Mesenchymal stem cell (in vitro differentiated cells and primary cell): ENCODE measurements at regions not wholly inside any gene's neighbourhood (a gene's known extent, or its start where the extent isn't known, plus 50 kb on each side); places are given as distances from the start of the nearest gene placed in this dataset.

Experiments
- DNase-seq: peaks from one replicate; pipeline ENCODE4 v3.0.0-alpha.2; 2013
- H2AFZ ChIP-seq: one replicate; pipeline ENCODE4 v1.6.1; 2013; ENCODE audit warnings: low read depth, mild to moderate bottlenecking, control low read depth, inconsistent platforms, low read length, moderate library complexity
- H2AK5ac ChIP-seq: 2 replicates; pipeline ENCODE4 v1.6.1; 2013; ENCODE audit warnings: low read length, moderate library complexity, mild to moderate bottlenecking, inconsistent platforms; ENCODE audit not compliant: severe bottlenecking
- H2BK120ac ChIP-seq: one replicate; pipeline ENCODE4 v1.6.1; 2013; ENCODE audit warnings: low read depth, mild to moderate bottlenecking, inconsistent platforms, low read length, moderate library complexity
- H2BK12ac ChIP-seq, 2 experiments: one replicate each; pipeline ENCODE4 v1.6.1; 2013; ENCODE audit warnings: inconsistent platforms in 2 of 2, low read length in 2 of 2, mild to moderate bottlenecking in 2 of 2, moderate library complexity in 2 of 2, control low read depth in 1 of 2
- H2BK15ac ChIP-seq: one replicate; pipeline ENCODE4 v1.6.1; 2013; ENCODE audit warnings: mild to moderate bottlenecking, low read depth, inconsistent platforms; ENCODE audit not compliant: poor library complexity, severe bottlenecking
- H2BK5ac ChIP-seq: 2 replicates; pipeline ENCODE4 v1.6.1; 2013; ENCODE audit warnings: low read depth, mild to moderate bottlenecking, low read length, control low read depth, inconsistent platforms; ENCODE audit not compliant: poor library complexity, severe bottlenecking
- H3K14ac ChIP-seq, 2 experiments: one replicate each; pipeline ENCODE4 v1.6.1; 2013; ENCODE audit warnings: inconsistent platforms in 2 of 2, low read length in 2 of 2, control low read depth in 1 of 2, mild to moderate bottlenecking in 1 of 2, moderate library complexity in 1 of 2
- H3K18ac ChIP-seq, 2 experiments: one replicate each; pipeline ENCODE4 v1.6.1; 2013; ENCODE audit warnings: inconsistent platforms in 2 of 2, low read length in 2 of 2, control low read depth in 1 of 2, low read depth in 1 of 2, mild to moderate bottlenecking in 1 of 2
- H3K23ac ChIP-seq, 2 experiments: one replicate each; pipeline ENCODE4 v1.6.1; 2013; ENCODE audit warnings: inconsistent platforms in 2 of 2, low read length in 2 of 2, mild to moderate bottlenecking in 2 of 2, moderate library complexity in 2 of 2, control low read depth in 1 of 2
- H3K27ac ChIP-seq: 2 replicates; pipeline ENCODE4 v1.5.1; 2013; ENCODE audit warnings: mild to moderate bottlenecking, moderate library complexity, low read length, control low read depth, inconsistent platforms; ENCODE audit not compliant: poor library complexity, severe bottlenecking
- H3K27me3 ChIP-seq, 2 experiments: 2 replicates each; pipeline versions ENCODE4 v1.6.1 to v1.7.0; 2013; ENCODE audit warnings: low read length in 2 of 2, mild to moderate bottlenecking in 2 of 2, moderate library complexity in 2 of 2, control low read depth in 1 of 2, inconsistent platforms in 1 of 2; ENCODE audit not compliant: control insufficient read depth in 1 of 2, insufficient read depth in 1 of 2
- H3K36me3 ChIP-seq, 2 experiments: 2 replicates each; pipeline versions ENCODE4 v1.6.1 to v1.7.0; 2013; ENCODE audit warnings: low read length in 2 of 2, control low read depth in 1 of 2, inconsistent platforms in 1 of 2, low read depth in 1 of 2, mild to moderate bottlenecking in 1 of 2; ENCODE audit not compliant: insufficient read depth in 2 of 2, control insufficient read depth in 1 of 2
- H3K4ac ChIP-seq, 2 experiments: one replicate each; pipeline ENCODE4 v1.6.1; 2013; ENCODE audit warnings: inconsistent platforms in 2 of 2, low read length in 2 of 2, mild to moderate bottlenecking in 2 of 2, moderate library complexity in 2 of 2, control low read depth in 1 of 2, low read depth in 1 of 2
- H3K4me1 ChIP-seq: 2 replicates; pipeline ENCODE4 v1.6.1; 2013; ENCODE audit warnings: low read depth, low read length, control low read depth; ENCODE audit not compliant: control insufficient read depth, insufficient read depth
- H3K4me2 ChIP-seq: 2 replicates; pipeline ENCODE4 v1.6.1; 2013; ENCODE audit warnings: low read length, mild to moderate bottlenecking, inconsistent platforms; ENCODE audit not compliant: poor library complexity, severe bottlenecking
- H3K4me3 ChIP-seq, 2 experiments: 2 replicates each; pipeline versions ENCODE4 v1.5.1 to v1.7.0; 2013; ENCODE audit warnings: low read length in 2 of 2, mild to moderate bottlenecking in 2 of 2, control low read depth in 1 of 2, low read depth in 1 of 2; ENCODE audit not compliant: insufficient read depth in 1 of 2
- H3K79me1 ChIP-seq: replicated peaks from 2 replicates; pipeline ENCODE4 v1.6.1; 2013; ENCODE audit warnings: mild to moderate bottlenecking, control low read depth, low read length, inconsistent platforms; ENCODE audit not compliant: poor library complexity, severe bottlenecking
- H3K9ac ChIP-seq: 2 replicates; pipeline ENCODE4 v1.7.0; 2013; ENCODE audit warnings: mild to moderate bottlenecking, low read length, moderate library complexity
- H3K9me3 ChIP-seq: 2 replicates; pipeline ENCODE4 v1.7.0; 2013; ENCODE audit warnings: mild to moderate bottlenecking, low read length; ENCODE audit not compliant: control insufficient read depth
- H4K8ac ChIP-seq: one replicate; pipeline ENCODE4 v1.6.1; 2013; ENCODE audit warnings: inconsistent platforms, mild to moderate bottlenecking, low read length, moderate library complexity
- H4K91ac ChIP-seq: one replicate; pipeline ENCODE4 v1.6.1; 2013; ENCODE audit warnings: mild to moderate bottlenecking, low read length, inconsistent platforms
- WGBS: methylation state at CpG from one replicate; pipeline ENCODE4 v1.1.7; 2013; ENCODE audit warnings: mixed read lengths; 5-methylcytosine and 5-hydroxymethylcytosine counted together

DNA sequence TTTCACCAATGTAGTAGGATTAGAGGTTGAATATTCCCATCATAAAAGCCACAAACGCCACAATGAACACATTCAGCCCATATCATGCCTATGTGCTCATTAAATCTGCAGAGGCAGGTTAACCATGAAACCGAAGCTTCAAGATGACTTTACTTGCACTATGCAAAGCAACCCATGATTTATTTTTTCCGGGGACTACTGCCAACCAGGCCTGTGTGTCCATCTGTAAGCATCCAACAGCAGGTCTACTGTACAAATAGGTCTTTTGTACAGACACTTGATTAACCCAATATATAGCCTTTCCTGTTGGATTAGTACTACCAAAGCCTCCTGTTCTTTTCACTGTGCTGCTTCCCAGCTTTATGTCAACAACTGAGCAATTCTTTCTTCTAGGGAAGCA is 104.9 kb upstream of the CDH10 start:
- no peaks in the 10 kb centered on the region for H3K27me3 ChIP-seq
- no peak overlapping the region for H3K23ac ChIP-seq
- no peak overlapping the region for H4K91ac ChIP-seq
- no peaks in the 10 kb centered on the region for H3K4me1 ChIP-seq
- no peak overlapping the region for H2BK120ac ChIP-seq
- no peak overlapping the region for H3K4me2 ChIP-seq
- H3K4me3 ChIP-seq: no peak overlapping the region
- no peaks in the 10 kb centered on the region for H3K79me1 ChIP-seq
- no peak overlapping the region for H3K27ac ChIP-seq
- 84% methylated on average over 3 of the region's 3 CpGs for WGBS
- no peak overlapping the region for H2BK12ac ChIP-seq
- no peak overlapping the region for H2BK15ac ChIP-seq
- no peak overlapping the region for H3K9ac ChIP-seq
- no peak for DNase-seq
- no peak overlapping the region for H3K18ac ChIP-seq
- no peak overlapping the region for H2AK5ac ChIP-seq
- H3K36me3 ChIP-seq: no peaks in the 10 kb centered on the region
- no peak overlapping the region for H3K4ac ChIP-seq
- no peaks in the 10 kb centered on the region for H3K9me3 ChIP-seq
- H2BK5ac ChIP-seq: no peak overlapping the region
- no peak overlapping the region for H3K14ac ChIP-seq
- H2AFZ ChIP-seq: no peak overlapping the region
- H4K8ac ChIP-seq: no peak overlapping the region

DNA sequence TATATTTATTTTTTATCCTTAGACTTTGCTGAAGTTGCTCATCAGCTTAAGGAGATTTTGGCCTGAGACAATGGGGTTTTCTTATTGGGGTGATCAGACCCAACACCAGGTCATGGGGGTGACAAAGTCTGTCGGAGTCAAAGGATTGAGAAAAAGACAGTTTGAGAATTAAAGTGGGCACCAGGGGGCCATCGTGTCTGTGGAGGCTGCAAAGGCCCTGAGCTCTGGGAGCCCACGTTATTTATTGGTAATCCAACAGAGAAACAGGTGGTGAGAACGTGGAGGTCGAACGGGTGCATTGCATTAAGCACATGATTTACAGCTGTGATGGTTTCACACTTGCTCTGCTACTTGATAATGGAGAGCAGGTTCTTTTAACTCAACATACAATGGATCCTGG is 102.5 kb upstream of the CDH10 start:
- H3K36me3 ChIP-seq: no peaks in the 10 kb centered on the region
- no peak overlapping the region for H4K8ac ChIP-seq
- no peak overlapping the region for H3K23ac ChIP-seq
- H3K27ac ChIP-seq: no peak overlapping the region
- H3K9ac ChIP-seq: no peak overlapping the region
- H3K4me3 ChIP-seq: no peak overlapping the region
- no peak overlapping the region for H3K18ac ChIP-seq
- no peak overlapping the region for H4K91ac ChIP-seq
- no peak overlapping the region for H2BK15ac ChIP-seq
- H3K9me3 ChIP-seq: no peaks in the 10 kb centered on the region
- H3K79me1 ChIP-seq: no peaks in the 10 kb centered on the region
- H2BK5ac ChIP-seq: no peak overlapping the region
- H3K27me3 ChIP-seq: no peaks in the 10 kb centered on the region
- no peak overlapping the region for H3K4ac ChIP-seq
- no peak overlapping the region for H2BK12ac ChIP-seq
- no peak overlapping the region for H2AK5ac ChIP-seq
- no peaks in the 10 kb centered on the region for H3K4me1 ChIP-seq
- H2BK120ac ChIP-seq: no peak overlapping the region
- no peak overlapping the region for H3K4me2 ChIP-seq
- H2AFZ ChIP-seq: peak overlapping the region; percentile 14
- no peak for DNase-seq
- no peak overlapping the region for H3K14ac ChIP-seq
- 81% methylated on average over 6 of the region's 6 CpGs for WGBS

DNA sequence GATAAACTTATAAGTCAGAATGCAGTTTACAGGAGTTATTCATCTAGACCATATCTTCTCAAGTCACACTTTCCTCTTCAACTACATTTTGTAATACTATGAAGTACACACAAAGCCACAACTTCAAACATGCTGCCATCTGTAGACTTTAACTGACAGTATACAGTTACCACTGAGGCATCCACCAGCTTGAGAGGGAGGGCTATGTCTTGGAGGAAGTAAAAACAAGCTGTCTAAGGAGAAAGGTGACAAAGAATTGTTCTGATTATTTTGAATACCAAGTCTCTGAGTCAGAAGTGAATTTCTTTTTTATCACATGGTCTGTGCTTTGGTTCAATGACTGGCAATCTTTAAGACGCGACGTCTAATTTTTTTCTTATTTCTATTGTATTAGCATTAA is 97.6 kb upstream of the CDH10 start:
- Histone ChIP-seq H3K9ac (no peak overlapping the region), H4K8ac (no peak overlapping the region), H2BK120ac (no peak overlapping the region), H3K18ac (no peak overlapping the region), H2BK5ac (no peak overlapping the region), H3K14ac (no peak overlapping the region), H3K4ac (no peak overlapping the region), H3K23ac (no peak overlapping the region), H3K9me3 (no peaks in the 10 kb centered on the region), H3K4me1 (no peaks in the 10 kb centered on the region), H2BK15ac (no peak overlapping the region), H3K4me2 (no peak overlapping the region), H3K27ac (no peak overlapping the region), H4K91ac (no peak overlapping the region), H2BK12ac (no peak overlapping the region), H3K79me1 (no peaks in the 10 kb centered on the region), H2AFZ (no peak overlapping the region), H3K4me3 (no peak overlapping the region), H2AK5ac (no peak overlapping the region), H3K36me3 (no peaks in the 10 kb centered on the region), H3K27me3 (no peaks in the 10 kb centered on the region)
- WGBS: no CpG with 5 or more reads among the region's 3 CpGs
- DNase-seq: peak; percentile 21

DNA sequence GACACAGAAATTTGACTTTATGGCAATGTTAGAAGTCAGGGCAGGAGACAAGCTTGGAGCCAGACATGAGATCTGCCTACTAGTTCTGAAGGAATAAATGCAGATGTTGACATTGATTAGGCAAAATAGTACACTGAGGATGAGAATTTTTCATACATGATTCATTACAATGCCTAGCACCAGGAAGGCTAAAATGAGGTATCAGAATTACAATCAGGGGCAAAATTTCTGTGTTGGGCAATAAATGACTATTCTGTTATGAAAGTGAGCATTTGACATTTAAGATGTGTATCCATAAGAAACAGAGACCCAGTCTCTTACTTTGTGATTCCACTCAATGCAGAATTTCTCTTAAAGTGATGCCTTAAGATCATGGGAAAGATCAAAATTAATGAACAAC is 92.4 kb upstream of the CDH10 start:
- H3K27ac ChIP-seq: no peak overlapping the region
- H3K14ac ChIP-seq: no peak overlapping the region
- H4K91ac ChIP-seq: no peak overlapping the region
- no peak overlapping the region for H2BK12ac ChIP-seq
- H3K4me1 ChIP-seq: no peaks in the 10 kb centered on the region
- H2BK5ac ChIP-seq: no peak overlapping the region
- H3K36me3 ChIP-seq: no peaks in the 10 kb centered on the region
- H3K79me1 ChIP-seq: no peaks in the 10 kb centered on the region
- no peak overlapping the region for H3K18ac ChIP-seq
- H4K8ac ChIP-seq: no peak overlapping the region
- H3K9ac ChIP-seq: no peak overlapping the region
- no peak overlapping the region for H3K4me2 ChIP-seq
- no peak overlapping the region for H2BK15ac ChIP-seq
- H3K4me3 ChIP-seq: no peak overlapping the region
- H2AK5ac ChIP-seq: no peak overlapping the region
- H3K23ac ChIP-seq: no peak overlapping the region
- no peak overlapping the region for H2AFZ ChIP-seq
- no peaks in the 10 kb centered on the region for H3K9me3 ChIP-seq
- H2BK120ac ChIP-seq: no peak overlapping the region
- H3K27me3 ChIP-seq: no peaks in the 10 kb centered on the region
- DNase-seq: no peak
- no peak overlapping the region for H3K4ac ChIP-seq
